SKM-1 (cell line): ENCODE measurements at regions not wholly inside any gene's neighbourhood (a gene's known extent, or its start where the extent isn't known, plus 50 kb on each side); places are given as distances from the start of the nearest gene placed in this dataset.
"Not testable (repeated sequence)": the region's sequence is repeated elsewhere in the genome, so short reads cannot be mapped to it uniquely, and the experiment has no call there.

Experiments
- DNase-seq: peaks from one replicate; lab custom pipeline; 2025; ENCODE audit not compliant: unreplicated experiment; lab: John Stamatoyannopoulos, UW

DNA sequence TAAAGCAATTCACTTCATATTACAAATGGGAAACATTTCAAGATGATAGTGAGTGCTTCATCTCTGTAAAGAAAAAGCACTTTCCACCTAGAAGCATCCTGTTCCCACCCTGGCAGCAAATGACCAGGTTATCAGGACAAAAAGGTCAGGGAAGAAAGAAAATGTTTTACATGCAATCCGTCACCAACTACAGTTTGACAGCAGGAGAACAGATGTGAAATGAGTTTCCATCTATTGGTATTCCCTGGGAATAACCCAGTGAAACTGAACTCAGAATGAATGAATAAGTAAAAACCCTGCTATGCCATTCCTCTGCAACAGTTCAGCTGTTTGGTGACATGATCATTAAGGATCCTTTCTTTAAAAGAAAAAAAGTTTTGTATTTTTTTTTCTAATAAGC is 67.6 kb downstream of the HTR1A start:
- DNase-seq, result no peak

DNA sequence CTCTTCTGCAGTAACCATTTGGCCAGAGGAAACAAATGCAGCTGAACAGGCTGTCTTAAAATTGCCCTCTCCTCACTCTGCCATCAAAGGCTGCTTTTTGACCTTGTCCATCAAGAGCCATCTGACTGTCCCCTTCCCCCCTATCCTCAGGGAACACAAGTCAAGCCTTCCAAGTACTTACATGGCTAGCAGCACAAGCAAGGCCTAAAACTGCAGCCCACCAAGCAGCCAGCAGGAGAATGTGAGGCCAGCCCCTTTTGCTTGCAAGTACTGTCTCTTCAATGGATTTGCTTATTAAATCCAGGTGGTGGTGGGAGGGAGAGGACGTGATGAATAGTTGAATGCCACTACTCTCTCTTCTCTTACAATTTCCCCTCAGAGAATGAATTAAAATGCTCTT is 83.5 kb downstream of the HTR1A start:
- no peak for DNase-seq

DNA sequence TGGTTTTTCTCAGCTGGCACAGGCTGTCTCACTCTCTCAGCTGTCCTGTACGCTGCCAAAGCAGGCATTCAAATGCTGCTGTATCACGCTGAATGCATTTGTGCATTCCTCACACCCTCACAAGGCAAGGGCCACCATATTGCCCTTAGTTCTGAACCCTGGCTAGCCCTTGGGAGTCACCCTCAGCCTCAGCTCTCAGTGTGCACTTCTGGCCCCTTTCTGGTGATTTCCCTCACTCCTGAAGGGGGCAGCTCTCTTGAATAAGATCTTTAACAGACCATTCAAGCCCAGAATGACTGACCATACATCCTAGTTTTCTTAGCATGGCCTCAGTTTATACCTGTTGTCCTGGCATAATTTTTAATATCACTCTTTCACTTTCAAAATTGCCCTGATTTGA is 84.3 kb downstream of the HTR1A start:
- DNase-seq, result no peak

DNA sequence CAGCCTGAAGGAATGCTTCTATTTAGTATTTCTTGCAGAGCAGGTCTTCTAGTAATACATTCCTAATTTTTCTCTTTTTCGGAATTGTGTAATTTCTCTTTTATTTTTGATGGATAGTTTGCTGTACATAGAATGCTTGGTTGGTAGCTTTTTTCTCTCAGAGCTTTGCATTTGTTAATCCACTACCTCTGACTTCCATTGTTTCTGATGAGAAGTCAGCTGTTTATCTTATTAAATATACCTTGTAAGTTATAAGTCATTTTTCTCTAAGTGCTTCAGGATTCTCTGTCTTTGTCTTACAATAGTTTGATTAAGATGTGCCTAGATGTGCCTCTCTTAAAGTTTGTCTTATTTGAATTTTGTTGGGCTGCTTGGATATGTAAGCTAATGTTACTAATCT is 101.9 kb downstream of the HTR1A start:
- DNase-seq, result no peak

DNA sequence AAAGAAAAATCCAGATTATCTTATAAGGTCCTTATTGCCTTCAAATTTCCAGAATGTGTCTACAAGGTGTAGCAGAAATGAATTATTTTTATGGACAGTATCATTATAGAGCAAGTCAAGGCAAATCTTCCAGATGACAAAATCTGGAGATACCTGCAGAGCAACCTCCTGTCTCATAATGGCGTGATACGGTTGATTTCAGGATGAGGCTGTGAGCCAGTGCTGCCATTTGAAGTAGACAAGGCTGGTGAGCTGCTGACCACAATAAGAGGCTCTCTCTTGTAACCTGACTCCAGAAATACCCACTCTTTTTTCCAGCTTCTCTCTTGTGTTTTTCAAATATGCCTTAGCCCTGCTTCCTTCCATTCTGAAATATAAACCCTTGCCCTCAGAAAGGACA is 108.2 kb downstream of the HTR1A start:
- DNase-seq, result no peak

DNA sequence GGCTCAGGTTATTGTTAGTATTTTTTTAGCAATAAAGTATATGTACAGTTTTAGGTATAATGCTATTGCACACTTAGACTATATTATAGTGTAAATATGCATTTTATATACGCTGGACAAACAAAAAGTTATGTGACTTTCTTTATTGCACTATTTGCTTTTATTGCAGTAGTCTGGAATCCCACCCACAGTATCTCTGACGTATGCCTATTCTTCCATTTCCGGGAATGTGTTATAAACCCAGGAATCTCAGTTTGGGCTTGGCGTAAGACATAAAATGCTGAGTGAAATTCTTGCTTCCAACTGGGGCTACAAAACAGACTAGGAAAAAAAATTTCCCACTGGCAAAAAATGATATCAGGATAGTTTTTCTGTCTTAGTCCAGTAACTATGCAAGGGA is 119.1 kb downstream of the HTR1A start:
- DNase-seq, result no peak

DNA sequence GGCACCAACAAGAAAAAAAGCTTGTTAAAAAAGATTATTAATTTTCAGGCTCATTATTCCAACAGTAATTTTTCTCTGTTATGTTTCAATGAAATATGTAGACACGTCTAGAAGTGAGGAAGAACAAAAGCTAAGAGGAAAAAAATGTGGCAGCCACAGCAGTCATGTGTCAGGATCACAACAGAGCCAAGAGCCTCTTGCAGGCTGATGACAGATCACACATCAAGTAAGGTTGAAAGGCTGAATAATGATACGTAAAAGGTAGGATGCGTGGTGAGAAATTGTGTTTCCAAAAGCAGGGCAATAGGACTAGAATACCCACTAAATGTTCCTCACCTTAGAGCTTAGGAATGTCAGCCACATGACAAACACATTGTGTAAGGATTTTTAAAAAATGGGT is 124.8 kb downstream of the HTR1A start:
- DNase-seq, result no peak

DNA sequence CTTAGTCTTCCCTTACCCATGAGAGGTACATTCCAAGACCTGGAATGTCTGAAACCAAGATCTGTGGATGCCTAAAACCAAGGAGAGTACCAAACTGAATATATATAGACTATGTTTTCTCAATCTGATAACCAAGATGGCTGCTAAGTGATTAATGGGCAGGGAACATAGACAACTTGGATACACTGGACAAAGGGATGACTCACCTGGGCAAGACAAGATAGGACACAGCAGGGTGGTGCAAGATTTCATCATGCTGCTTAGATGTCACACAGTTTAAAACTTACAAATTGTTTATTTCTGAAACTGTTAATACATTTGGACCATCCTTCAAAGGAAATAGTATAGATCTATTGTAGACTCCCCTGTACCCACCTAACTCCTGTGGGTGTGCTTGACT is 130.9 kb downstream of the HTR1A start:
- no peak for DNase-seq

DNA sequence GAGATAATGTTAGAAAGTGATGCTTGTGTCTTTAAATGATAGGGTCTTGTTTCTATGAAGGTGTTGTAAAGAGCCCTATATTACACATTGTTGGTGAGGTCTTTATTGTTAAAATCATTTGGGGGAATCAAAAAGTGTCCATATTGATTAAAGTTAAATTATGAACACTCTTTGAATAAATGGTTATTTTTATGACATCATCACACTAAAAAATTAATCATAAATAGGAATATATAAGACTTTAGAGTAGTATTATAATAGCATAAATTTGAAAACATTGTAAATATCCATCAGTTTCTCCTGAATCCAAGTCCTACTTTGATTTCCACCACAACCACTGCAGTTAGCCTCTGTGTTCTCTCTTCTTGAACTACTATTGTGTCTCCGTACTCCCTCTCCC is 136.3 kb downstream of the HTR1A start:
- no peak for DNase-seq

DNA sequence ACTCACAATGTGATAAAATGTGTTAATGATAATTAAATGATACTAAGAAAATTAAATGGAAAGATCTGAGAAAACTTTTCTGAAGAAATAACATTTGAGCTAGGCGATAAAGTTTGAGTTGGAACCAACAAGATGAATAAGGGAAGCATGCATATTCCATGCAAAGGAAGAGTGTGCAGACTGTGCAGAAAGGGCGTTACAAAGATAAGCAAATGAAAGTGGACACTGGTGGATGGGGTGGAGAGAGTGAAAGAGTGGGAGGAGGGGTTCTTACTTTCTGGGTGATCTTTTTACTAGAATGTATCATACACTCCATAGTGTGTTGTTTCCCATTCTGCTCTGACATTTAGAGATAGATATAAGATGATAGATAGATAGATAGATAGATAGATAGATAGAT is 138.7 kb downstream of the HTR1A start:
- no peak for DNase-seq

DNA sequence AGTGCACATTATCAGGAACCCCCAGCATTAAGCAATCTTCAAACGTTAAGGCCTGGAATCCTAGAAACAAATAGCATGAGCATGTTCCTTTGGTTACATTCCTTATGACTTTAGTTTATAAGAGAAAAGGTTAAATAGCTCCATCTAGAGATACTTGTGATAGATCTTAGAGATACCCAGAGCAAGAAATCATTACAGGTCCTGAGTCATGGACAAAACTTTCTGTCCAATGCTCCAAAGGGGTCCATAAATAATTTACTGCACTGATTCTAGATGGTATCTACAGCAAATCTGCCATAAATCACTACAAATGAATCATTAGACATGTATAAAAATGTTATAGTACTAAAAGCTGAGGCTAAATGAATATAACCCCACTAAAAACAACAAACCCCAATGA is 139.6 kb downstream of the HTR1A start:
- DNase-seq, result no peak

DNA sequence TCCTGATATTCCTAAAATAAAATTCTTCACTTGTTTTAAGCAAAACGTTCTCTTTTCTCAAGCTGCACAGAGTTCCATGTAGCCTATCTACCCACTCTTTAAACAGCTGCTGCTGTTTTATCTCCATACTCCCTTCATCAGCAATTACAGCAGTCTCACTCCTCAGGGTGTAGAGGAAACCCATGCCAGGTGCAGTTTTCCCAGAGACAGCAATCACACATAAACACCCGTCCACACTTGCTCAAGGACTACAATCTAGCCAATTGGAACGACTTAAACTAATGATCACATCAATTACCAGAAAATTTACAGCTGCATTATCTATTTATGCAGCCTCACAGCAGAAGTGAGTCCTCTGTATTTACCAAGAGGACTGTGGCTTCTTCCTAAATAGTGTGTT is 141.7 kb downstream of the HTR1A start:
- DNase-seq, result no peak

DNA sequence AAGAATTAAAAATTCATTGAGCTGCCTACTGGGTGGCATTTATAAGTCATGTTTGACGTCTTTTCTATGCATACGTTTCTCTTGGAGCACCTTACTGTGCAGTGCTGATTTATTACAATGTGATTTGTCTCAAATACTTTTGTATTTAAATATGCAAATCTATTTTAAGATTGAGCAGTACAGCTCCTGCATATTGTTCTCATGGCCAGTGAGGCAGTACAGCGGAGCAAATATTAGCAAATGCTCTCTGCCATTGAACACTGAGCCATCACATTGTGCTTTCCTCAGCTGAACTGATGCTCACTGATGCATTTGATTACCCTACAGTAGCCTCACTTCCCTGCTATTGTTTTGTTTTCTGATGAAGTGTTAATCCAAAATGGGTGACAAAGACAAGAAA is 149.6 kb downstream of the HTR1A start:
- DNase-seq, result no peak

DNA sequence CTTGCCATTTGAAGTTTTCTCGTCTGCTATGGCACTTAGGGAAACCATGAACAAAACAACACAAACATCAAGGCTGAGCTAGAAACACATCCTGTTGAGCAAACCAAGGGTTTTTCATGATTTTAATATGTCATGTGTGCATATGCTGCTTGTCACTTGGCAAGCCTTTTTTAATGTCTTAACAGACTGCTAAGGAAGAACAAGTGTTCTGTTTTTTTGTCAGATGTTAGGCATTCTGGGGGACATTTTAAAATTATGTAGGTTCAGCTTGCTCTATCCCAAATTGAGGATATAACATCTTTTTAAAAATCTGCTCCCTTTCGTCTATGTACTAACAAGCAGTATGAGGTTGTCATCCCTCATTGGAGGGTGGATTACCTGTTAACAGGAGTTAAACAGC is 150.3 kb downstream of the HTR1A start:
- DNase-seq, result no peak

DNA sequence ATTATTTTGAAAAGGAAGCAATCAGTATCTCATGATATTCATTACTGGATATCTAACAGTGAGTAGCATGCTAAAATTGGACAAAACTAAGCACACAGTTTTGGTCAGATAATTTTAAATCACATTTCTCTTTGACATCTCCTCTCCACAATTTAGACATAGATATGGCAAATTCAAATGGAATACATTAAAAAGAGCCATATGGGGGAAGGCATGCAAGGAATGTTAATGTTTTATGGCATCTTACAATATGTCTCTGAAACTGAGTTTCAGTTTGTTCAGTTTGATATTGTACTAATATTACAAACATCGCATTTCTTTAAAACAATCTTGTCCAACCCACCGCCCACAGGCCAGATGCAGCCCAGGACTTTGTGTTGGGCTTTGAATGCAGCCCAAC is 151.0 kb downstream of the HTR1A start:
- DNase-seq, result no peak

DNA sequence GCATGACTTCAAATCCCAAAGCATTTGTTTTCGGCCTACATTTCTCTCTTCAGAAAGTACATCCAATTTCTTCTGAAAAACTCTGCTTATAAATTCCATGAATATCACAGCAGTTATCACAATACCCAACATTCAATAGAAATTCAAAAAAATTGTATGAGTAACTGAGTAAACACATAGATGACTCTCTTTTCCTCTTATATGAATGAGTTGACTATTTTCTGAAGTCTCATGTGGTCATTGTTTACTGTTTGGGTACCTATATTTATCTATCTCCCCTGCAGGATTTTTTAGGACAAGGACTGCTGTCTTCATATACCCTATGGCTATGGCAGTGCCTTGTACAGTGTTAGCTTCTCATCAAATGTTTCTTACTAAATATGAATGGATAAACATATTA is 157.1 kb downstream of the HTR1A start:
- no peak for DNase-seq

DNA sequence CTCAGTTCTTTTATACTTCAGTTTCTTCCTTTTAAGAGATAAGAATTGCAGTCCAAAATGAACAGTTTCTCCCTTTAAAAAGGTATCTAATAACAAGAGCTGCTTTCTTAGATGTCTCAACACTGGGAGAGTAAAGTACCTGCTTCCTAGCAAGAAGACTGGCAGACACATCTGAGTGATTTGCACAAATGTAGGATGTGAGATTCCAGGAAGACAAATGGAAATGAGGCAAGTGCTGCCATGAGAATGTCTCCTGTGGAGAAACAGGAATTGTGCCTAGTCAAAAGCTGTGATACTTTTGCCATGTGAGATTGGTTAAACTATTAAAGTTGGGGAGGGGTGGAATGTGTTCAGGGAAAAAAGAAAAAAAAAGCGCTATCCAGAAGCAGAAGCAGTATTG is 159.1 kb downstream of the HTR1A start:
- no peak for DNase-seq

DNA sequence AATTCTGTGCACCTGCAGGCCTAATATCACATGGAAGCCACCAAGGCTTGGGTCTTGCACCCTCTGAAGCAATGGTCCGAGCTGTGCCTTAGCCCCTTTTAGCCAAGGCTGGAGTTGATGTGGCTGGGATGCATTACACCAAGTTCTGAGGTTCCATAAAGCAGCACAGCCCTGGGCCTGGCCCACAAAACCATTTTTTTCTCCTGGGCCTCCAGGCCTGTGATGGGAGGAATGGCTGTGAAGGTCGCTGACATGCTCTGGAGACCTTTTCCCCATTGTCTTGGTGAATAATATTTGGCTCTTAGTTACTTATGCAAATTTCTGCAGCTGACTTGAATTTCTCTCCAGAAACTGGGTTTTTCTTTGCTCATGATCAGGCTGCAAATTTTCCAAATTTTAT is 167.3 kb downstream of the HTR1A start:
- no peak for DNase-seq

DNA sequence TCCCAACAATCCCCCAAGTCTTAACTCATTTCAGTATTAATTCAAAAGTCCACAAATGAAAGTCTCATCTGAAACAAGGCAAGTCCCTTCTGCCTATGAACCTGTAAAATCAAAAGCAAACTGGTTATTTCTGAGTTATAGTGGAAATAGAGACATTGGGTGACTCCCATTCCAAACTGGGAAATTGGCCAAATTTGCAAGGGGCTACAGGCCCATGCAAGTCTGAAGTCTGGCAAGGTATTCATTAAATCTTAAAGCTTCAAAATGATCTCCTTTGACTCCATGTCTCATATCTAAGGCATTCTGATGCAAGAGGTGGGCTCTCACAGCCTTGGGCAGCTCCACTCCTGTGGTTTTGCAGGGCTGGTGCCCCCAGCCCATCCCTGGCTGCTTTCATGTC is 167.9 kb downstream of the HTR1A start:
- no peak for DNase-seq

DNA sequence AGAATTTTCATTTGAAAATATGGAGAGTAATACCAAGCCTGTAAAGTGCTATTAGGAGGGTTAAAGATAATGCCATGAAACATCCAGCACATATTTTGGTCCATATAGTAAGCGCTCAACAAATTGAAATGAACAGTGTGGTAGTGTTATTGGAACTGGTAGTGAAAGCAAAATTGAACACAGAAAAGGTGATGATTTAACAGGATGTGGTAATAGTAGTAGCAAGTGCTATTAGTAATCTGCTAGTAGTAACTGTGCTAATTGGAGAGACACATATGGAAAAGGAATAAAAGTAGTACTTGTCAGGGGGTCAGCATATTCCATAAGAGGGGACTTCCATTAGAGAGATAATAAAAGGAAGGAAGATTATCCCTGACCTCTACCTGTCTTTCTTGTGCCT is 187.3 kb downstream of the HTR1A start:
- no peak for DNase-seq

DNA sequence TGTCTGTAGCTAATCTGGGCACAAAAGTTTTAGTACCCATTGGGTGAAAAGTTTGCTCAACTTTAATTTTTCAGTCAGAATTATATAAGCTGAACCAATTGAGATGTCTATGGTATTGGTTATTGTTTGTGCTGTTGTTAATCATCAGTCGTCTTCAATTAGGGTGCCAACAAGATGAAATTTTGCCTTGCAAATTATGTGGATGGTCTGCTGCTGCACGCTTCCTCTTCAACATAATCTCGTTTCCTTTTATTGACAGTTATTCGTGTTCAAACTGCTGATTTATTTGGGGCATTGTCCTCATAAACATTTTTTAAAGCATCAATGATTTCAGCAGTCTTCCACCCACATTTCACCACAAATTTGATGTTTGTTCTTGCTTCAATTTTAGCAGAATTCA is 194.0 kb downstream of the HTR1A start:
- no peak for DNase-seq

DNA sequence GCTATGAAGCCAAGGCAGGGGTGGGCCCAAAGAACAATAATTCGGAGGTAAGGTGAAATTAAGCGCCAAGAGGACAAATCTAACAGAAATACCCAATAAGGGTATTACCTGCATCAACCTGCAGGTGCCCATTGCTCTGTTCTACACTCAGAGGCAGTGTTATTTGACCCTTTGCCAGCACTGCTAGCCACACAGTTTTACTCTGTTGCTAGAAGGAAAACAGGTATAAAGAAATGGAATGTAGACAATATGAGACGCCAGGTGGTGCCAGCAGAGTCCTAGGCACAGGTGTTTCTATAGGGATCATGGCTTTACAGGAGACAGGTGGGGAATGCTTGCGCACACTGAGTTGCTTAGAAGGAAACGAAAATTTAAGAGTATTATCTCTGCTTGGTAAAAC is 201.3 kb downstream of the HTR1A start:
- DNase-seq, result no peak

DNA sequence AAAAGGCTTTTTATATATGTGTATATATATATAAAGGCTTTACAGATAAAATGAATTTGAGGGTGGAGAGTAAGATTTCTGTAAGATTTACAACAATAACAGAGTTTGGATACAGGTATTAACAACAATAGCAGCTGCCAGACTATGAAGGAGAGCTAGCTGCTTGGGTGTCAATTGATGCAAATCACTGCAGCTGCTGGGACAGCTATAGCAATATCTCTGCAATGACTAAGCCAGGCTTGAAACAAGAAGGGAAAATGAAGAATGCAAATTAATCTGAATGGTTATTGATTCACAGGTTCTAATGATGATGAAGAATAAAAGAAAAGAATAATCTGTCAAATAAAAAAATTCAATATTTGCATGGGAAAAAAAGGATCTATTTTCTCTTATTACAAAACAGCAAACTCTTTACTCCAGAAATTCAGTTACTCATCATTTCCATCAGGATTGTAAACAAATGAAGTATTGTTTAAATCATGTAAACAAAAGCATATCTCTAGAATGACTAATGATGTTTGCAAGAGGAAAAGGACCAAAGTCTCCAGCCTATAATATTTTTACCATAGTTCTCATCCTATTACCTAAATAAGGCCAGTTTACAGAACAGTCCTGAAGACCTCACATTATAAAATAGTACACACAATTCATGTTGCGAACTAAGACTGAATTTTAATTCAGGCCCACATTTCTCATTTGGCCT is 219.0 kb downstream of the HTR1A start:
- DNase-seq, result no peak

DNA sequence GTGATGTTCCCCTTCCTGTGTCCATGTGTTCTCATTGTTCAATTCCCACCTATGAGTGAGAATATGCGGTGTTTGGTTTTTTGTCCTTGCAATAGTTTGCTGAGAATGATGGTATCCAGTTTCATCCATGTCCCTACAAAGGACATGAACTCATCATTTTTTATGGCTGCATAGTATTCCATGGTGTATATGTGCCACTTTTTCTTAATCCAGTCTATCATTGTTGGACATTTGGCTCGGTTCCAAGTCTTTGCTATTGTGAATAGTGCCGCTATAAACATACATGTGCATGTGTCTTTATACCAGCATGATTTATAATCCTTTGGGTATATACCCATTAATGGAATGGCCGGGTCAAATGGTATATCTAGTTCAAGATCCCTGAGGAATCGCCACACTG is 229.4 kb downstream of the HTR1A start:
- not testable (repeated sequence) for DNase-seq
